ENCODE measurements at regions not wholly inside any gene's neighbourhood (a gene's known extent, or its start where the extent isn't known, plus 50 kb on each side); places are given as distances from the start of the nearest gene placed in this dataset.
"Not testable (repeated sequence)": the region's sequence is repeated elsewhere in the genome, so short reads cannot be mapped to it uniquely, and the experiment has no call there.

- no peak for DNase-seq (ENCODE audit: low read depth in 2 of 2)
- TF ChIP-seq, protein P1, sequence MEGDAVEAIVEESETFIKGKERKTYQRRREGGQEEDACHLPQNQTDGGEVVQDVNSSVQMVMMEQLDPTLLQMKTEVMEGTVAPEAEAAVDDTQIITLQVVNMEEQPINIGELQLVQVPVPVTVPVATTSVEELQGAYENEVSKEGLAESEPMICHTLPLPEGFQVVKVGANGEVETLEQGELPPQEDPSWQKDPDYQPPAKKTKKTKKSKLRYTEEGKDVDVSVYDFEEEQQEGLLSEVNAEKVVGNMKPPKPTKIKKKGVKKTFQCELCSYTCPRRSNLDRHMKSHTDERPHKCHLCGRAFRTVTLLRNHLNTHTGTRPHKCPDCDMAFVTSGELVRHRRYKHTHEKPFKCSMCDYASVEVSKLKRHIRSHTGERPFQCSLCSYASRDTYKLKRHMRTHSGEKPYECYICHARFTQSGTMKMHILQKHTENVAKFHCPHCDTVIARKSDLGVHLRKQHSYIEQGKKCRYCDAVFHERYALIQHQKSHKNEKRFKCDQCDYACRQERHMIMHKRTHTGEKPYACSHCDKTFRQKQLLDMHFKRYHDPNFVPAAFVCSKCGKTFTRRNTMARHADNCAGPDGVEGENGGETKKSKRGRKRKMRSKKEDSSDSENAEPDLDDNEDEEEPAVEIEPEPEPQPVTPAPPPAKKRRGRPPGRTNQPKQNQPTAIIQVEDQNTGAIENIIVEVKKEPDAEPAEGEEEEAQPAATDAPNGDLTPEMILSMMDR (IDR thresholded peaks at IDR 0.05; ENCODE audit: low read depth, low read length): no peak
- H3K4me3 ChIP-seq (replicated peaks in 1 of 2; ENCODE audit: low read depth in 2 of 2, low read length in 2 of 2): no peak overlapping the region
These were observed 247.8 kb upstream of the CWC22 start for GRCh38 chr2:180254872-180255271.

- TF ChIP-seq, protein P1 (IDR thresholded peaks at IDR 0.05; ENCODE audit: low read depth, low read length): no peak
These were observed 240.6 kb upstream of the CWC22 start for GRCh38 chr2:180247658-180248057.

DNA sequence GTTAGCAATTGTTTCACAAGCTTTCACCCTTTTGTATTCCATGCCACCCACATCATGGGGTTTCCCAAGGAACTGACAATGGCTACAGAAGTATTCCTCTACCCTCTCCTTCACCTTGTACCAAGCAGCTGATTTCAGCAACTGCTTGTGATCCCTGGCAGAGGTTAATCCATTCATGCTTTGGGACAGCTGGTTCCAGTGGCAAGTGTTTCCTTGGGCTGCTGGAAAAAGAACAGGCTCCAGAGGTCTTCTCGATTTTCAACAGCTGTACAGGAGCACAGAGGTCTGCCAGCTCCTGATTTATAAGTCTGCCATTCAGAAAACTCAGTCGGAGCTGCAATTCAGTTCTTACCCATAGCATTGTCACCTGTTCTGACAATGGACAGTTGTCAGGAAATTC lies 239.2 kb upstream of the CWC22 start:
- TF ChIP-seq, protein P1 (IDR thresholded peaks at IDR 0.05; ENCODE audit: low read depth, low read length): no peak
- H3K4me3 ChIP-seq (replicated peaks in 1 of 2; ENCODE audit: low read depth in 2 of 2, low read length in 2 of 2): no peak overlapping the region
- DNase-seq (ENCODE audit: low read depth in 2 of 2): no peak

More at GRCh38 chr2:180247658-180248057, 240.6 kb upstream of the CWC22 start:
- no peak for DNase-seq (ENCODE audit: low read depth in 2 of 2)
- no peak overlapping the region for H3K4me3 ChIP-seq (replicated peaks in 1 of 2; ENCODE audit: low read depth in 2 of 2, low read length in 2 of 2)

DNA sequence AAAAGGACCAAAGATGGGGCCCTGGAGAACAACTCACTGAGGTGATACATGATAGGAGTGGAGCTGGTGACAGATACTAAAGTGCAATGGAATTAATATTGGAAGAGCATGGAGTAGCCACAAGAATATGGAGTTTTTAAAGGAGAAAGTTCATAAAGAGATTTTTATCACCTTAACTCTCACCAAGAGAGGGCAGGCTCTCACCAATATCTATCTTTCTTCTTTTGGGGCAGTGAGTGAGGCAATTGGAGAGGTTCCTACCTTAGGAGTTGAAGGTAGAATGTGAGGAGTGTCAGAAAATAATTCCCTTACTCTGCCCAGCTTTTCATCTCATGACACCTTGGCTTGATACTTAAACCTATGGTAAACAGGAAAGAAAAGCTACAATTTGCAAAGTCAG lies 233.7 kb upstream of the CWC22 start:
- H3K4me3 ChIP-seq (replicated peaks in 1 of 2; ENCODE audit: low read depth in 2 of 2, low read length in 2 of 2): no peak overlapping the region
- DNase-seq (ENCODE audit: low read depth in 2 of 2): peak; percentile 43 to 47
- TF ChIP-seq, protein P1 (IDR thresholded peaks at IDR 0.05; ENCODE audit: low read depth, low read length): peak; percentile 40

DNA sequence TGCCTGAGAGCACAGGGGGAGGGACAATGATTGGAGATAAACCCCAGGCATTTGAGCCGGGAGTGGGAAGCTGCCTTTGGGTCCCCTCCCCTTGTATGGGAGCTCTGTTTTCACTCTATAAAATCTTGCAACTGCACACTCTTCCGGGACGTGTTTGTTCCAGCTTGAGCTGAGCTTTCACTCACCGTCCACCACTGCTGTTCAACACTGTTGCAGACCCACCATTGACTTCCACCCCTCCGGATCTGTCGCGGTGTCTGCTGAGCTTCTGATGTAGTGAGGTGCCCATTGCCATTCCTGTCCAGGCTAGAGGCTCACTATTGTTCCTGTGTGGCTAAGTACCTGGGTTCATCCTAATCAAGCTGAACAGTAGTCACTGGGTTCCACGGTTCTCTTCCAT lies 231.6 kb upstream of the CWC22 start:
- H3K4me3 ChIP-seq (replicated peaks in 1 of 2; ENCODE audit: low read depth in 2 of 2, low read length in 2 of 2): no peak overlapping the region
- TF ChIP-seq, protein P1 (IDR thresholded peaks at IDR 0.05; ENCODE audit: low read depth, low read length): no peak
- no peak for DNase-seq (ENCODE audit: low read depth in 2 of 2)

DNA sequence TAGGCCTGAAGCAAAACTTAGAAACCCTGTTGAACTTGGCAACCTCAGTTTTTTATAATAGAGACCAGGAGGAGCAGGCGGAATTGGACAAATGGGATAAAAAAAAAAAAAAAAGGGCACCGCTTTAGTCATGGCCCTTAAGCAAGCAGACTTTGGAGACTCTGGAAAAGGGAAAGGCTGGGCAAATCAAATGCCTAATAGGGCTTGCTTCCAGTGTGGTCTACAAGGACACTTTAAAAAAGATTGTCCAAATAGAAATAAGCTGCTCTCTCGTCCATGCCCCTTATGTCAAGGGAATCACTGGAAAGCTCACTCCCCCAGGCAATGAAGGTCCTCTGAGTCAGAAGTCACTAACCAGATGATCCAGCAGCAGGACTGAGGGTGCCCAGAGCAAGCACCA lies 229.0 kb upstream of the CWC22 start:
- not testable (repeated sequence) for H3K4me3 ChIP-seq (replicated peaks in 1 of 2; ENCODE audit: low read depth in 2 of 2, low read length in 2 of 2); DNase-seq (ENCODE audit: low read depth in 2 of 2)

GRCh38 chr2:180235506-180235905 lies 228.4 kb upstream of the CWC22 start:
- not testable (repeated sequence) for DNase-seq (ENCODE audit: low read depth in 2 of 2)

DNA sequence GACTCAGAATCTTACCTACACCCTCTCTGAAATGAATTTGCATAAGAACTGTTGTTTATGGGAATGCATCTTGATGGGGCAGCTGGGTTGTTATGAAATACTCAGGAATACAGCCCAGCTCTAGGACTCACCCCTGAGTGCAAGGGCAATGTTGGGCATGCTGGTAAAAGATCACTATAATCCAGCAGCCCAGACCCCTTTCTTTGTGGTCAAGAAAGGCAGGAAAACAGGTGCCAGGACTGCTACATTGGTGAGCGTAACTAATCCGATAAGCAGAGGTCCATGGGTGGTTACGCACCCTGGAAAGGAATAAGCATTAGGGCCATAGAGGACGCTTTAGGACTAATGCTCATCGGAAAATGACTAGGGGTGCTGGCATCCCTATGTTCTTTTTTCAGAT lies 227.9 kb upstream of the CWC22 start:
- H3K4me3 ChIP-seq (replicated peaks in 1 of 2; ENCODE audit: low read depth in 2 of 2, low read length in 2 of 2); DNase-seq (ENCODE audit: low read depth in 2 of 2): not testable (repeated sequence)

More at GRCh38 chr2:180235506-180235905, 228.4 kb upstream of the CWC22 start:
- not testable (repeated sequence) for H3K4me3 ChIP-seq (replicated peaks in 1 of 2; ENCODE audit: low read depth in 2 of 2, low read length in 2 of 2)

Measured in cardiac fibroblast (primary cell).